Esophagus squamous epithelium (tissue), 5 donors: ENCODE measurements at regions not wholly inside any gene's neighbourhood (a gene's known extent, or its start where the extent isn't known, plus 50 kb on each side); places are given as distances from the start of the nearest gene placed in this dataset.

Source experiments
- DNase-seq: peaks from one replicate; lab custom pipeline; 2025; lab: John Stamatoyannopoulos, UW
- H3K27ac ChIP-seq, 4 donors: fragments of 200-600 bp; sonication (generic); one replicate each; pipeline ENCODE4 v1.5.1; 2016 to 2019; ENCODE audit warnings: mild to moderate bottlenecking in 1 of 4
- H3K27me3 ChIP-seq, 4 donors: fragments of 200-600 bp; sonication (generic); 1 replicate in 3 of 4; 2 replicates in 1 of 4; pipeline versions ENCODE4 v1.5.1 to v1.6.0; 2017 to 2021; ENCODE audit warnings: antibody characterized with exemption in 1 of 4
- H3K36me3 ChIP-seq, 3 donors: fragments of 200-600 bp; sonication (generic); one replicate each; pipeline ENCODE4 v1.5.1; 2016 to 2019
- H3K4me1 ChIP-seq, 3 donors: fragments of 200-600 bp; sonication (generic); one replicate each; pipeline ENCODE4 v1.5.1; 2017 to 2019
- H3K4me3 ChIP-seq, 4 donors: fragments of 200-600 bp; sonication (generic); 1 replicate in 3 of 4; 2 replicates in 1 of 4; pipeline ENCODE4 v1.5.1; 2016 to 2019; ENCODE audit warnings: mild to moderate bottlenecking in 2 of 4, moderate library complexity in 1 of 4
- H3K9me3 ChIP-seq, 3 donors: fragments of 200-600 bp; sonication (generic); one replicate each; pipeline ENCODE4 v1.5.1; 2016 to 2019
- POLR2A ChIP-seq, 4 donors: fragments of 450-650 bp; IDR thresholded peaks; one replicate each; pipeline ENCODE4 v1.6.1; 2017; ENCODE audit warnings: antibody characterized with exemption in 4 of 4, mild to moderate bottlenecking in 4 of 4, moderate library complexity in 3 of 4
- WGBS, 2 donors: methylation state at CpG; one replicate each; pipeline ENCODE4 v1.1.5; 2018; 5-methylcytosine and 5-hydroxymethylcytosine counted together
- intact Hi-C: fragments of 100-400 bp; cut with DNase I; formaldehyde crosslinking; loops from one replicate; pipeline ENCODE4 v1.15.0; 2022
- TF ChIP-seq, protein P1 (sequence below), 6 experiments: fragments of 450-650 bp in 4 of 6; fragments of 200-600 bp in 2 of 6; sonication (generic) in 2 of 6; IDR thresholded peaks; one replicate each; pipeline ENCODE4 v1.5.1; 2016 to 2019; ENCODE audit warnings: antibody characterized with exemption in 6 of 6, mild to moderate bottlenecking in 4 of 6, moderate library complexity in 4 of 6
- donor health status: DM: yes; HTN: yes; CAD: no.

DNA sequence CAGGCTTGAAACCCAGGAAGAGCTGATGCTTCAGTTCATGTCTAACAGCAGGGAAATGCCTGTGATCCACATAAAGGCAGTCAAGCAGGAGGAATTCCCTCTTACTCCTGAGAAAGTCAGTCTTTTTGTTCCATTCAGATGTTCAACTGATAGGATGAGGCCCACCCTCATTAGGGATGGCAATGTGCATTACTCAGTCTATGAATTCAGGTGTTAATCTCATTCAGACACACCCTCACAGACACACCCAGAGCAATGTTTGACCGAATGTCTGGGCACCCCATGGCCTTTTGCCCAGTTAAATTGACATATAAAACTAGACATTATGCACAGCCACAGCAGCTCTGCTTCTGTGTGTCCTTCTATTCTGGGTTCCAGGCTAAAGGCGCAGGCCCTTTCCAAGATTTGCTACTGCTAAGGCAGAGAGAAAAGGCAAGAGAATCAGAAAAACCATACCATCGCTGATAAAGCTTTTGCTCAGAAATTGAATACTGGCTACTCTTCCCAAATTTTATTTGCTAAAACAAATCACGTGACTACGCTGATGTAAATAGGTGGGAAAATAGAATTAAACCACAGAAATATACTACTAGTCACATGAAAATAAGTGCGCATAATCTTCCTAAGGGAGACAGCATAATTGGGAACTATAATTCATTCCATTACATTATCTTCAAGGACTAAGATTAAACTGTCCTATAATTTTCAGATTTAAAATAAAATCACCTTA lies 625.0 kb upstream of the MAN1A1 start:
- Histone ChIP-seq H3K9me3 (no peaks in the 10 kb centered on the region), H3K36me3 (no peaks in the 10 kb centered on the region), H3K4me3 (no peak overlapping the region), H3K27me3 (no peaks in the 10 kb centered on the region), H3K27ac (no peak overlapping the region), H3K4me1 (no peaks in the 10 kb centered on the region)
- 88 to 91% methylated on average over 6 of the region's 6 CpGs for WGBS, 2 donors
- DNase-seq = no peak
- intact Hi-C loops = no loop called here
- TF ChIP-seq, protein P1, sequence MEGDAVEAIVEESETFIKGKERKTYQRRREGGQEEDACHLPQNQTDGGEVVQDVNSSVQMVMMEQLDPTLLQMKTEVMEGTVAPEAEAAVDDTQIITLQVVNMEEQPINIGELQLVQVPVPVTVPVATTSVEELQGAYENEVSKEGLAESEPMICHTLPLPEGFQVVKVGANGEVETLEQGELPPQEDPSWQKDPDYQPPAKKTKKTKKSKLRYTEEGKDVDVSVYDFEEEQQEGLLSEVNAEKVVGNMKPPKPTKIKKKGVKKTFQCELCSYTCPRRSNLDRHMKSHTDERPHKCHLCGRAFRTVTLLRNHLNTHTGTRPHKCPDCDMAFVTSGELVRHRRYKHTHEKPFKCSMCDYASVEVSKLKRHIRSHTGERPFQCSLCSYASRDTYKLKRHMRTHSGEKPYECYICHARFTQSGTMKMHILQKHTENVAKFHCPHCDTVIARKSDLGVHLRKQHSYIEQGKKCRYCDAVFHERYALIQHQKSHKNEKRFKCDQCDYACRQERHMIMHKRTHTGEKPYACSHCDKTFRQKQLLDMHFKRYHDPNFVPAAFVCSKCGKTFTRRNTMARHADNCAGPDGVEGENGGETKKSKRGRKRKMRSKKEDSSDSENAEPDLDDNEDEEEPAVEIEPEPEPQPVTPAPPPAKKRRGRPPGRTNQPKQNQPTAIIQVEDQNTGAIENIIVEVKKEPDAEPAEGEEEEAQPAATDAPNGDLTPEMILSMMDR (IDR thresholded peaks at IDR 0.05) = no peak
- TF ChIP-seq POLR2A (IDR thresholded peaks at IDR 0.05) = no peak

DNA sequence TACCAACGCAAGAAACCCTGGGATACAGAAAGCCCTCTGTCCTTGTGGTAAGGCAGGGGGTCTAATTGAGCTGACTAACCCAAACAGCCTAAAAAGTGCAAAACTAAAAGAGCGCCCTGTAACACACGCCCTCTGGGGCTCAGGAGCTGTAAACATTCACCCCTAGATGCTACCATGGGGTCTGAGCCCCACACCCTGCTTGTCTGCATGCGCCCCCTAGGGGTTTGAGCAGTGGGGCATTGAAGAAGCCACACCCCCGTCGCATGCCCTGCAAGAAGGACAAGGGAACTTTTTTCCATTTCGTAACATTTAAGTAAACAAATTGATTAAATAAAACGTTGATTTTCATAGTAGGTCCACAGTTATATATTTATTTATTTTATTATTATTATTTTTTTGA lies 616.9 kb upstream of the MAN1A1 start:
- Histone ChIP-seq H3K9me3 (no peaks in the 10 kb centered on the region), H3K4me3 (no peak overlapping the region), H3K36me3 (no peaks in the 10 kb centered on the region), H3K27ac (no peak overlapping the region), H3K4me1 (no peaks in the 10 kb centered on the region), H3K27me3 (no peaks in the 10 kb centered on the region)
- 82 to 91% methylated on average over 8 of the region's 8 CpGs for WGBS, 2 donors
- intact Hi-C loops = no loop called here
- TF ChIP-seq POLR2A (IDR thresholded peaks at IDR 0.05) = no peak
- TF ChIP-seq, protein P1 (IDR thresholded peaks at IDR 0.05) = no peak
- DNase-seq = no peak

DNA sequence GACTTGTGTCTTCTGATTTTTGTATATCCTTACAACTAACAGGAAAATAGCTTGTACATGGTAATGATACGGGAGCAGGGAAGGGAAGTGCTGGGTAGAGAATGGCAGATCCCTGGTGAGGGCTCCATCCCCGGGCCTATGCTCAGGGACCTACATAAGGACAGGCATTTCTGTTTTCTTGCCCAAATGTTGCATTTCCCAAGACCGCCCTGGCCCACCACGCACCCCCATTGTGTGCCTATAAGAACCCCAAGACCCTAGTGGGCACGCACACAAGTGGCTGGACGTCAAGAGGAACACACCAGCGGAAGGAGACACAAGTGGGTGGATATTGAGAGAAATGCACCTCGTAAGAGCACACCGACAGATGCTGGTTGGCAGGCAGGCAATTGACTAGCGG lies 616.3 kb upstream of the MAN1A1 start:
- Histone ChIP-seq H3K4me3 (no peak overlapping the region), H3K4me1 (no peaks in the 10 kb centered on the region), H3K27ac (no peak overlapping the region), H3K36me3 (no peaks in the 10 kb centered on the region), H3K9me3 (no peaks in the 10 kb centered on the region), H3K27me3 (no peaks in the 10 kb centered on the region)
- intact Hi-C loops = no loop called here
- WGBS, 2 donors = 90 to 93% methylated on average over 10 of the region's 10 CpGs
- DNase-seq = no peak
- TF ChIP-seq POLR2A (IDR thresholded peaks at IDR 0.05) = no peak
- TF ChIP-seq, protein P1 (IDR thresholded peaks at IDR 0.05) = no peak

DNA sequence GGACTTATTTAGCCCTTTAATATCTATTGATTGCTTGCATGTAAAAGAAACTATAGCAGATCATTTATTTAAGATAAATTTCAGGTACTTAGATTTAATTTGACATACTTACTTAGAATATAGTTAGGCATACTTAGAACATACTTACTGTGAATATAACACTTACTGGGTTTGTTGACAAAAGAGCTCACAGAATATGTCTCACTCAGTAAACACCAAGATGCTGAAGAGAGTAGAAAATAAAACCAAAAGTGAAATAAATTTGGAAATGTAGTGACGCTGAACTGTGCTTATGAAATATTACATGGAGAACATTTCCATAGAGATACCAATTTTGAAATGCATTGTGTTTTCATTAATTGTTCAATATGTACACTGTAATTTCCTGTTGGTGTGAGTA lies 615.4 kb upstream of the MAN1A1 start:
- Histone ChIP-seq H3K4me3 (no peak overlapping the region), H3K4me1 (no peaks in the 10 kb centered on the region), H3K27ac (no peak overlapping the region), H3K27me3 (no peaks in the 10 kb centered on the region), H3K9me3 (no peaks in the 10 kb centered on the region), H3K36me3 (no peaks in the 10 kb centered on the region)
- no peak for TF ChIP-seq POLR2A (IDR thresholded peaks at IDR 0.05)
- TF ChIP-seq, protein P1 (IDR thresholded peaks at IDR 0.05) = no peak
- 67 to 83% methylated on average over 1 of the region's 1 CpG for WGBS, 2 donors
- intact Hi-C loops = no loop called here
- no peak for DNase-seq

DNA sequence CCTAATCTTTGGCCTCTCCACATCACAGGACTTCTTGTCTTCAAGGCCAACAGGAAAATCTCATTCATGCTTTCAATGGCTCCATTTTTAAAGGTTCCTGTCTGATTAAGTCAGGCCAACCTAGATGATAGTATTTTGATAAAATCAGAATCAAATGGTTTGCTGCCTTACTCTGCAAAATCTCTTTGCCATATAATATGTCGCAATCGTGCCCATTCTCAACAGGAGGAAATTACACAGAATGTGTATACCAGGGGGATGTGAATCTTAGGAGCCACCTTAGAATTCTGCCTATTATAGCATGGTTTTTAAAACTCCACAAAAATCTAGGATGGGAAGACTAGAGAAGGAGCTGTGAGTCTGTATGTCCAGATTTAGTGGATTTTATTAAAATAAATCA lies 612.9 kb upstream of the MAN1A1 start:
- intact Hi-C loops = no loop called here
- no peaks in the 10 kb centered on the region for H3K36me3 ChIP-seq
- TF ChIP-seq, protein P1 (IDR thresholded peaks at IDR 0.05) = no peak
- no peak for TF ChIP-seq POLR2A (IDR thresholded peaks at IDR 0.05)
- 82 to 88% methylated on average over 2 of the region's 2 CpGs for WGBS, 2 donors
- DNase-seq = no peak
- H3K4me3 ChIP-seq = no peak overlapping the region
- H3K9me3 ChIP-seq = no peaks in the 10 kb centered on the region
- no peaks in the 10 kb centered on the region for H3K27me3 ChIP-seq
- no peaks in the 10 kb centered on the region for H3K4me1 ChIP-seq
- no peak overlapping the region for H3K27ac ChIP-seq
